Left lung (tissue), 4 donors: ENCODE measurements at regions not wholly inside any gene's neighbourhood (a gene's known extent, or its start where the extent isn't known, plus 50 kb on each side); places are given as distances from the start of the nearest gene placed in this dataset.

Experiments
- ATAC-seq: fragments of 200-7000 bp; cut with Tn5 transposase; one replicate; pipeline ENCODE4 v1.9.1; 2020; ENCODE audit warnings: moderate library complexity
- DNase-seq, 4 donors: peaks; one replicate each; pipeline ENCODE4 v3.0.0-alpha.2; 2013 to 2020
- H3K27ac ChIP-seq, 2 donors: fragments of 200-600 bp; sonication (generic) in 1 of 2; one replicate each; pipeline versions ENCODE4 v1.5.0 to v1.8.0; 2020 to 2021
- H3K27me3 ChIP-seq, 2 donors: fragments of 200-600 bp; sonication (generic) in 1 of 2; one replicate each; pipeline versions ENCODE4 v1.5.0 to v1.8.0; 2020 to 2021
- H3K36me3 ChIP-seq, 2 donors: fragments of 200-600 bp; sonication (generic) in 1 of 2; one replicate each; pipeline versions ENCODE4 v1.5.0 to v1.8.0; 2020 to 2021
- H3K4me1 ChIP-seq, 2 donors: fragments of 200-600 bp; one replicate each; pipeline ENCODE4 v1.8.0; 2021
- H3K4me3 ChIP-seq, 2 donors: fragments of 200-600 bp; sonication (generic) in 1 of 2; one replicate each; pipeline versions ENCODE4 v1.5.0 to v1.8.0; 2020 to 2021; ENCODE audit warnings: mild to moderate bottlenecking in 1 of 2
- H3K9me3 ChIP-seq, 2 donors: fragments of 200-600 bp; sonication (generic) in 1 of 2; one replicate each; pipeline versions ENCODE4 v1.5.0 to v1.8.0; 2020 to 2021
- CTCF ChIP-seq, 2 donors: fragments of 200-600 bp; sonication (generic) in 1 of 2; IDR thresholded peaks; one replicate each; pipeline versions ENCODE4 v1.5.0 to v1.8.0; 2021; ENCODE audit warnings: antibody characterized with exemption in 2 of 2
- intact Hi-C, 2 donors: fragments of 100-400 bp; cut with DNase I; formaldehyde crosslinking; loops; one replicate each; pipeline versions ENCODE4 v1.11.2 to v1.14.2; 2022
- donor health status: DM: no; HTN: yes; CAD: no.
- donor health status: DM: no; HTN: no; CAD: no.

DNA sequence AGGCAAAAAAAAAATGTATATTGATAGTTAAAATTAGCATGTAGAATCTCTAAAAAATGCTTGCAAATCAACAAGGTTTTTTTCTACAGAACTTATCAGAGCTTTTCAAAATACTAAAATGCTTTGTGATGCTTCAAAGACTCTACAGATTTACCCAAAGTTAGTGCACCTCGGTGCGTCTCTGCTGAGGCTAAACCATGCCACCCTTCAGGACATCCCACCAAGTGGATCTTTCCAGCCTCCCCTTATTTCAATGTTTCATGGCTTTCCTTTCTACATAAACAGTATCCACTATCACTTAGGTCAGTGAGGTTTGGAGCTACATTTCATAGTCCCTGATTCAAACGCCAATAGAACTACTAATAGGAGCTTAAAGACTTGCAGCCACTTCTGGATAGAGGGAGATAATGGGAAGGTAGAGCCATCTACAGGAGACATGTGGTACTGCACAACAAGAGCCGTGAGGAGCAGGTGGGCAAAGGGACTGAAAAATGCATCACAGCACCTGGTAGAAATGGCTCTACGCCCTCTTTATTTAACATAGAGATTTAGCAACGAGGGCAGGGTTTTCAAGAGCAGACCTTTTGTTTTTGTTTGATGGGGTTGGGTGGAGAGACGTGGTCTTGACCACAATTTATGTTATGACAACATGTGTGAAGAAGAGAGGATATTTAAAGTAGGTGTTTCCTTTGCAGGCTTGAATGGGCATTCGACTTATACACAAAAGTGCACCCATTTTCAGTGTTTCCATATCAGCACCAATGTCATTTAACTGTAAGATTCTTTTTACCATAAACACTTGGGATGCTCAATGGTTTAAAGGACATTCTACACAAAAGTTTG, 56.1 kb upstream of the SLC35G4 start:
- H3K36me3 ChIP-seq = no peaks in the 10 kb centered on the region
- peak; percentile 82 to 94 for TF ChIP-seq CTCF (IDR thresholded peaks at IDR 0.05)
- H3K27ac ChIP-seq = no peak overlapping the region
- DNase-seq = peak in 2 of 4 donors; percentile 59 to 68
- no peaks in the 10 kb centered on the region for H3K9me3 ChIP-seq
- ATAC-seq = peak; percentile 93
- intact Hi-C loops = no loop called here
- no peak overlapping the region for H3K4me3 ChIP-seq
- peaks cover 3 to 15% of the 10 kb centered on the region in 2 donors for H3K27me3 ChIP-seq
- no peaks in the 10 kb centered on the region for H3K4me1 ChIP-seq

DNA sequence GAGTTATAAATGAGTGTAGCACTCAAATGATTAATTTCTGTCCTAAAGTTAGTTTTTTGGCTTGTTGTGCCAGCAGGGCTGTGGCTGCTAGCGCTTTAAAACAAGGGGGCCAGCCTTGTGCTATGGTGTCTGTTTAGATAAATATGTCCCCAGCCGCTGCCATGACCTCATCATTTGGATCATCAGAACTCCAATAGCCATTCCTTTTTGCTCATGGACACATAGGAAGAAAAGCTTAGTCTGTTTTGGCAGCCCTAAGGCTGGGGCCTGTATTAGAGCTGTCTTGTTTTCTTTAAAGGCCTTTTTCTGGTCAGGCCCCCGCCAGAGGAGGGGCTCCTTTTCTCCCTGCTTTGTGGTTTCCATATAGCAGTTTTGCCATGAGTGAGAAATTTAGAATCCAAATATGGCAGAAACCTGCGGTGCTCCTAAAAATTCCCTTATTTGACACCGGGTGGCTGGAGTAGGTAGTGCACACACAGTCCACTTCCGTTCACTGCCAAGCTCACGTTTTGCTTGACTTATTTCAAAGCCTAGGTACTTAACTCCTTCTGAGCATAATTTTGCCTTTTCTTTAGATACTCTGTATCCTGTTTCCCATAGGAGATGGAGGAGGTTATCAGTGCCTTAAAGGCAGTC, 60.4 kb upstream of the SLC35G4 start:
- Histone ChIP-seq H3K9me3 (peaks cover 5 to 21% of the 10 kb centered on the region in 2 donors), H3K4me3 (no peak overlapping the region), H3K4me1 (no peaks in the 10 kb centered on the region), H3K36me3 (no peaks in the 10 kb centered on the region), H3K27ac (no peak overlapping the region), H3K27me3 (peaks cover 3% of the 10 kb centered on the region in 2 donors)
- DNase-seq (no peak), ATAC-seq (no peak)
- intact Hi-C loops = no loop called here
- TF ChIP-seq CTCF (IDR thresholded peaks at IDR 0.05) = no peak

DNA sequence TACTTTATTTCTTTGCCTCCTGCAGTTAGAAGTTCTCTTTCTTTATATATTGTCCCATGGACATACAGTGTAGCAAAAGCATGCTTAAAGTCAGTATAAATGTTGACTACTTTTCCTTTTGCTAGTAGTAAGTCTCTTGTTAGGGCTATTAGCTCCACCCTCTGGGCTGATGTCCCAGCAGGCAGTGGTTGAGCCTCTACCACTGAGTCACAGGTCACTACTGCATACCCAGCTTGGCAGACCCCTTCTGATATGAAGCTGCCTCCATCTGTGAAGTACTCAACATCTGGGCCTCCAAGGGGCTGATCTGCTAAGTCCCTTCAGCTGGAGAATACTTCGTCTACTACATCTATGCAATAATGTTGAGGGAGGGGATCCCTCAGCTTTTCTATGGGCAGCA, 61.0 kb upstream of the SLC35G4 start:
- TF ChIP-seq CTCF (IDR thresholded peaks at IDR 0.05) = no peak
- H3K4me3 ChIP-seq = no peak overlapping the region
- no peak overlapping the region for H3K27ac ChIP-seq
- no peak for DNase-seq
- no peak for ATAC-seq
- peaks cover 5 to 27% of the 10 kb centered on the region in 2 donors for H3K9me3 ChIP-seq
- intact Hi-C loops = no loop called here
- no peaks in the 10 kb centered on the region for H3K36me3 ChIP-seq
- H3K4me1 ChIP-seq = no peaks in the 10 kb centered on the region
- H3K27me3 ChIP-seq = no peaks in the 10 kb centered on the region

- no peak for TF ChIP-seq CTCF (IDR thresholded peaks at IDR 0.05)
- Histone ChIP-seq H3K36me3 (no peaks in the 10 kb centered on the region), H3K27ac (no peak overlapping the region), H3K4me1 (no peaks in the 10 kb centered on the region), H3K27me3 (no peaks in the 10 kb centered on the region), H3K4me3 (no peak overlapping the region), H3K9me3 (peaks cover 5 to 36% of the 10 kb centered on the region in 2 donors)
- intact Hi-C loops = no loop called here
- ATAC-seq (no peak), DNase-seq (no peak)
Observed at GRCh38 chr18:11544060-11544633, 65.2 kb upstream of the SLC35G4 start.

GRCh38 chr18:11541179-11541578, 68.2 kb upstream of the SLC35G4 start:
- no peaks in the 10 kb centered on the region for H3K27me3 ChIP-seq
- no peak for DNase-seq
- H3K9me3 ChIP-seq = peaks cover 5 to 36% of the 10 kb centered on the region in 2 donors
- H3K36me3 ChIP-seq = no peaks in the 10 kb centered on the region
- no peak for ATAC-seq
- TF ChIP-seq CTCF (IDR thresholded peaks at IDR 0.05) = no peak
- H3K27ac ChIP-seq = no peak overlapping the region
- intact Hi-C loops = no loop called here
- no peaks in the 10 kb centered on the region for H3K4me1 ChIP-seq
- no peak overlapping the region for H3K4me3 ChIP-seq
